ENCODE measurements at regions not wholly inside any gene's neighbourhood (a gene's known extent, or its start where the extent isn't known, plus 50 kb on each side); places are given as distances from the start of the nearest gene placed in this dataset.

GRCh38 chr4:27620886-27621285 is 760.2 kb downstream of the STIM2 start:
- TF ChIP-seq ZNF274 (IDR thresholded peaks at IDR 0.05; ENCODE audit: low read depth, low read length): no peak
- no peak for TF ChIP-seq SUZ12 (IDR thresholded peaks at IDR 0.05; ENCODE audit: extremely low read depth, insufficient read depth, insufficient read length)

All from NT2/D1 (cell line).